ENCODE measurements at regions not wholly inside any gene's neighbourhood (a gene's known extent, or its start where the extent isn't known, plus 50 kb on each side); places are given as distances from the start of the nearest gene placed in this dataset.

- TF ChIP-seq CTCF (IDR thresholded peaks at IDR 0.05; ENCODE audit: poor library complexity) (no peak), EZH2 (IDR thresholded peaks at IDR 0.05; ENCODE audit: borderline replicate concordance) (no peak), EZH2phosphoT487 (IDR thresholded peaks at IDR 0.05; ENCODE audit: low read depth, severe bottlenecking, unreplicated experiment) (no peak)
Measured at GRCh38 chr9:11092974-11093373, 480.2 kb upstream of the PTPRD start.

All from hepatocyte (in vitro differentiated cells).